22Rv1 (cell line): ENCODE measurements at regions not wholly inside any gene's neighbourhood (a gene's known extent, or its start where the extent isn't known, plus 50 kb on each side); places are given as distances from the start of the nearest gene placed in this dataset.

Experiments
- ZFX ChIP-seq: fragments of 450-650 bp; IDR thresholded peaks from 2 replicates; pipeline ENCODE4 v1.6.1; 2017; ENCODE audit warnings: antibody characterized with exemption, borderline replicate concordance
- TF ChIP-seq, protein P1 (sequence below): fragments of 450-650 bp; IDR thresholded peaks from 2 replicates; pipeline ENCODE4 v1.5.1; 2017; ENCODE audit warnings: mild to moderate bottlenecking

DNA sequence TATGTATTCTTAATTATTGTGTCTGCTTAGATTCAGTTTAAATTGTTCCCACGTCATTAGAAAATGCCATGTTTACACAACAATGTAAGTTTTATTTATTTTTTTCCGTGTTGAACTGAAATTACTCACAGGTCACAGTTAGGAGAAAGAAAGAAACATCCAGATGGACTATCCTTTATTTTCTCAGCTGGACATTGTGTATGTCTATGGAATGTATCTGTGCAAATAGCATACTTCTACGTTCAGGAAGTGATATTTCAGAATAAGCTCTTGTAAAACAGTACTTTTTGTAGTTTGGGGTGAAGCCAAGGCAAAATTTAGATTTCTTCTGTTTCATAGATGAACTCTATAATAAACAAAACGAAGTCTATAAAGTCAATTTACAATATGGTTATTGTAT is 249.0 kb upstream of the ZNF608 start:
- TF ChIP-seq, protein P1, sequence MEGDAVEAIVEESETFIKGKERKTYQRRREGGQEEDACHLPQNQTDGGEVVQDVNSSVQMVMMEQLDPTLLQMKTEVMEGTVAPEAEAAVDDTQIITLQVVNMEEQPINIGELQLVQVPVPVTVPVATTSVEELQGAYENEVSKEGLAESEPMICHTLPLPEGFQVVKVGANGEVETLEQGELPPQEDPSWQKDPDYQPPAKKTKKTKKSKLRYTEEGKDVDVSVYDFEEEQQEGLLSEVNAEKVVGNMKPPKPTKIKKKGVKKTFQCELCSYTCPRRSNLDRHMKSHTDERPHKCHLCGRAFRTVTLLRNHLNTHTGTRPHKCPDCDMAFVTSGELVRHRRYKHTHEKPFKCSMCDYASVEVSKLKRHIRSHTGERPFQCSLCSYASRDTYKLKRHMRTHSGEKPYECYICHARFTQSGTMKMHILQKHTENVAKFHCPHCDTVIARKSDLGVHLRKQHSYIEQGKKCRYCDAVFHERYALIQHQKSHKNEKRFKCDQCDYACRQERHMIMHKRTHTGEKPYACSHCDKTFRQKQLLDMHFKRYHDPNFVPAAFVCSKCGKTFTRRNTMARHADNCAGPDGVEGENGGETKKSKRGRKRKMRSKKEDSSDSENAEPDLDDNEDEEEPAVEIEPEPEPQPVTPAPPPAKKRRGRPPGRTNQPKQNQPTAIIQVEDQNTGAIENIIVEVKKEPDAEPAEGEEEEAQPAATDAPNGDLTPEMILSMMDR, result no peak
- TF ChIP-seq ZFX, result no peak
